ENCODE measurements at regions not wholly inside any gene's neighbourhood (a gene's known extent, or its start where the extent isn't known, plus 50 kb on each side); places are given as distances from the start of the nearest gene placed in this dataset.

- Histone ChIP-seq H3K4me2 (ENCODE audit: low read length) (no peak overlapping the region), H3K27ac (ENCODE audit: low read depth, low read length) (no peak overlapping the region), H2BK120ac (ENCODE audit: low read depth, low read length) (no peak overlapping the region), H2AK5ac (ENCODE audit: low read length) (no peak overlapping the region), H3K79me1 (ENCODE audit: low read length) (no peaks in the 10 kb centered on the region), H2BK15ac (replicated peaks; ENCODE audit: low read depth) (no peak overlapping the region), H3K4ac (ENCODE audit: low read depth, low read length) (no peak overlapping the region), H3K56ac (ENCODE audit: low read length) (no peak overlapping the region), H3K4me1 (ENCODE audit: control insufficient read depth, low read depth, low read length) (no peaks in the 10 kb centered on the region), H3K23ac (ENCODE audit: low read length) (no peak overlapping the region), H3K18ac (ENCODE audit: low read length) (no peak overlapping the region), H4K5ac (ENCODE audit: low read length) (no peak overlapping the region), H3K9ac (ENCODE audit: low read length) (no peak overlapping the region), H4K8ac (ENCODE audit: low read depth, low read length) (no peak overlapping the region), H3K27me3 (ENCODE audit: insufficient read depth, low read length, poor library complexity) (no peaks in the 10 kb centered on the region), H3K36me3 (ENCODE audit: control insufficient read depth, insufficient read depth, low read length) (no peaks in the 10 kb centered on the region), H3K4me3 (ENCODE audit: low read length) (no peak overlapping the region), H2BK5ac (ENCODE audit: low read length) (no peak overlapping the region), H3K79me2 (ENCODE audit: control insufficient read depth, insufficient read depth, low read length) (no peaks in the 10 kb centered on the region)
- WGBS (ENCODE audit: extremely low coverage, insufficient coverage, low lambda C conversion rate) = no CpG with 5 or more reads among the region's 2 CpGs
- DNase-seq = no peak
These were observed 150.7 kb upstream of the KLF7 start for GRCh38 chr2:207316484-207316883.

- Histone ChIP-seq H3K4me2 (ENCODE audit: low read length) (no peak overlapping the region), H3K27me3 (ENCODE audit: insufficient read depth, low read length, poor library complexity) (no peaks in the 10 kb centered on the region), H3K4ac (ENCODE audit: low read depth, low read length) (no peak overlapping the region), H3K79me1 (ENCODE audit: low read length) (no peaks in the 10 kb centered on the region), H4K8ac (ENCODE audit: low read depth, low read length) (no peak overlapping the region), H2BK120ac (ENCODE audit: low read depth, low read length) (no peak overlapping the region), H2BK5ac (ENCODE audit: low read length) (no peak overlapping the region), H2BK15ac (replicated peaks; ENCODE audit: low read depth) (no peak overlapping the region), H3K79me2 (ENCODE audit: control insufficient read depth, insufficient read depth, low read length) (no peaks in the 10 kb centered on the region), H3K9ac (ENCODE audit: low read length) (no peak overlapping the region), H3K27ac (ENCODE audit: low read depth, low read length) (no peak overlapping the region), H4K5ac (ENCODE audit: low read length) (no peak overlapping the region), H3K56ac (ENCODE audit: low read length) (no peak overlapping the region), H3K4me3 (ENCODE audit: low read length) (no peak overlapping the region), H2AK5ac (ENCODE audit: low read length) (no peak overlapping the region), H3K18ac (ENCODE audit: low read length) (no peak overlapping the region), H3K36me3 (ENCODE audit: control insufficient read depth, insufficient read depth, low read length) (no peaks in the 10 kb centered on the region), H3K23ac (ENCODE audit: low read length) (no peak overlapping the region), H3K4me1 (ENCODE audit: control insufficient read depth, low read depth, low read length) (no peaks in the 10 kb centered on the region)
- DNase-seq = no peak
- WGBS (ENCODE audit: extremely low coverage, insufficient coverage, low lambda C conversion rate) = no CpG with 5 or more reads among the region's 2 CpGs
These were observed 151.2 kb upstream of the KLF7 start for GRCh38 chr2:207316906-207317305.

GRCh38 chr2:207317378-207317984, 151.7 kb upstream of the KLF7 start:
- no peak overlapping the region for H2BK5ac ChIP-seq (ENCODE audit: low read length)
- no CpG with 5 or more reads among the region's 4 CpGs for WGBS (ENCODE audit: extremely low coverage, insufficient coverage, low lambda C conversion rate)
- no peak for DNase-seq
- H3K4me2 ChIP-seq (ENCODE audit: low read length) = no peak overlapping the region
- no peak overlapping the region for H2BK15ac ChIP-seq (replicated peaks; ENCODE audit: low read depth)
- no peak overlapping the region for H3K27ac ChIP-seq (ENCODE audit: low read depth, low read length)
- H3K79me1 ChIP-seq (ENCODE audit: low read length) = no peaks in the 10 kb centered on the region
- no peak overlapping the region for H3K18ac ChIP-seq (ENCODE audit: low read length)
- H3K9ac ChIP-seq (ENCODE audit: low read length) = no peak overlapping the region
- H3K79me2 ChIP-seq (ENCODE audit: control insufficient read depth, insufficient read depth, low read length) = no peaks in the 10 kb centered on the region
- no peak overlapping the region for H3K4ac ChIP-seq (ENCODE audit: low read depth, low read length)
- no peak overlapping the region for H3K23ac ChIP-seq (ENCODE audit: low read length)
- no peak overlapping the region for H2BK120ac ChIP-seq (ENCODE audit: low read depth, low read length)
- no peaks in the 10 kb centered on the region for H3K4me1 ChIP-seq (ENCODE audit: control insufficient read depth, low read depth, low read length)
- no peaks in the 10 kb centered on the region for H3K36me3 ChIP-seq (ENCODE audit: control insufficient read depth, insufficient read depth, low read length)
- no peak overlapping the region for H4K8ac ChIP-seq (ENCODE audit: low read depth, low read length)
- no peak overlapping the region for H4K5ac ChIP-seq (ENCODE audit: low read length)
- H3K27me3 ChIP-seq (ENCODE audit: insufficient read depth, low read length, poor library complexity) = no peaks in the 10 kb centered on the region
- H2AK5ac ChIP-seq (ENCODE audit: low read length) = no peak overlapping the region
- no peak overlapping the region for H3K56ac ChIP-seq (ENCODE audit: low read length)
- H3K4me3 ChIP-seq (ENCODE audit: low read length) = no peak overlapping the region

GRCh38 chr2:207318181-207318628, 152.5 kb upstream of the KLF7 start:
- H2BK15ac ChIP-seq (replicated peaks; ENCODE audit: low read depth) = no peak overlapping the region
- H3K79me2 ChIP-seq (ENCODE audit: control insufficient read depth, insufficient read depth, low read length) = no peaks in the 10 kb centered on the region
- H3K23ac ChIP-seq (ENCODE audit: low read length) = no peak overlapping the region
- no peaks in the 10 kb centered on the region for H3K27me3 ChIP-seq (ENCODE audit: insufficient read depth, low read length, poor library complexity)
- no CpG with 5 or more reads among the region's 4 CpGs for WGBS (ENCODE audit: extremely low coverage, insufficient coverage, low lambda C conversion rate)
- no peak overlapping the region for H4K5ac ChIP-seq (ENCODE audit: low read length)
- no peak overlapping the region for H3K56ac ChIP-seq (ENCODE audit: low read length)
- no peak overlapping the region for H2BK5ac ChIP-seq (ENCODE audit: low read length)
- no peaks in the 10 kb centered on the region for H3K79me1 ChIP-seq (ENCODE audit: low read length)
- no peak overlapping the region for H3K27ac ChIP-seq (ENCODE audit: low read depth, low read length)
- no peak overlapping the region for H3K9ac ChIP-seq (ENCODE audit: low read length)
- no peak overlapping the region for H3K4ac ChIP-seq (ENCODE audit: low read depth, low read length)
- DNase-seq = no peak
- H4K8ac ChIP-seq (ENCODE audit: low read depth, low read length) = no peak overlapping the region
- no peaks in the 10 kb centered on the region for H3K4me1 ChIP-seq (ENCODE audit: control insufficient read depth, low read depth, low read length)
- H3K4me3 ChIP-seq (ENCODE audit: low read length) = no peak overlapping the region
- H3K36me3 ChIP-seq (ENCODE audit: control insufficient read depth, insufficient read depth, low read length) = no peaks in the 10 kb centered on the region
- no peak overlapping the region for H2BK120ac ChIP-seq (ENCODE audit: low read depth, low read length)
- H3K18ac ChIP-seq (ENCODE audit: low read length) = no peak overlapping the region
- no peak overlapping the region for H3K4me2 ChIP-seq (ENCODE audit: low read length)
- H2AK5ac ChIP-seq (ENCODE audit: low read length) = no peak overlapping the region

- Histone ChIP-seq H3K4ac (ENCODE audit: low read depth, low read length) (no peak overlapping the region), H3K79me2 (ENCODE audit: control insufficient read depth, insufficient read depth, low read length) (no peaks in the 10 kb centered on the region), H3K4me2 (ENCODE audit: low read length) (no peak overlapping the region), H3K23ac (ENCODE audit: low read length) (no peak overlapping the region), H4K8ac (ENCODE audit: low read depth, low read length) (no peak overlapping the region), H4K5ac (ENCODE audit: low read length) (no peak overlapping the region), H3K4me3 (ENCODE audit: low read length) (no peak overlapping the region), H3K79me1 (ENCODE audit: low read length) (no peaks in the 10 kb centered on the region), H3K27ac (ENCODE audit: low read depth, low read length) (no peak overlapping the region), H2BK15ac (replicated peaks; ENCODE audit: low read depth) (no peak overlapping the region), H3K9ac (ENCODE audit: low read length) (no peak overlapping the region), H3K18ac (ENCODE audit: low read length) (no peak overlapping the region), H3K36me3 (ENCODE audit: control insufficient read depth, insufficient read depth, low read length) (no peaks in the 10 kb centered on the region), H3K4me1 (ENCODE audit: control insufficient read depth, low read depth, low read length) (no peaks in the 10 kb centered on the region), H2BK120ac (ENCODE audit: low read depth, low read length) (no peak overlapping the region), H2AK5ac (ENCODE audit: low read length) (no peak overlapping the region), H3K56ac (ENCODE audit: low read length) (no peak overlapping the region), H3K27me3 (ENCODE audit: insufficient read depth, low read length, poor library complexity) (no peaks in the 10 kb centered on the region), H2BK5ac (ENCODE audit: low read length) (no peak overlapping the region)
- DNase-seq = no peak
These were observed 153.6 kb upstream of the KLF7 start for GRCh38 chr2:207319316-207319715.

Measured in mesendoderm (in vitro differentiated cells).